A673 (cell line): ENCODE measurements at regions not wholly inside any gene's neighbourhood (a gene's known extent, or its start where the extent isn't known, plus 50 kb on each side); places are given as distances from the start of the nearest gene placed in this dataset.

Experiments
- EZH2 ChIP-seq: fragments of 200-600 bp; sonication (generic); IDR thresholded peaks from 2 replicates; pipeline ENCODE4 v1.6.1; 2017; ENCODE audit warnings: borderline replicate concordance, low read depth, mild to moderate bottlenecking, mixed read lengths, antibody characterized with exemption, low read length; ENCODE audit not compliant: poor library complexity, severe bottlenecking
- TF ChIP-seq, protein P1 (sequence below): fragments of 300-800, 200-600 bp; sonication (generic); conservative IDR thresholded peaks from 2 replicates; pipeline ENCODE4 v1.5.1; 2017; ENCODE audit warnings: low read depth, mild to moderate bottlenecking, antibody characterized with exemption, low read length, moderate library complexity, mixed read lengths

DNA sequence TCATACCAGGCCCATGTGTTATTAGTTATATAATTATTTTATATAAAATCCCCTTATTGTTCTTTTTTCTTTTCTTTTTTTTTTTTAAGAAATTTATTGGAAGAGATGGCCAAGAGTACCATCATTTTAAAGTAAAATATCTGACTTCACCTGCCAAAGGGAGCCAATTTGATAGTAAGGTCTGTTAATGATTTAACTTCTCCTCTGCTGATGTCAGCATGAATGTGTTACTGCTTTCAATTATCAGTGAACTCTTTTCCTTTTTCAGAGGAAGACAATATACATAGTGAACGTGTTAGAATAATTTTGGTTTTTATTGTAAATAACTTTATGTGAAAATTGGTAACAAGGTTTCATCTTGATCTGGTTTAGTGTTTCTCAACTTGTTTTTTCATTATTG, 409.6 kb downstream of the SH3GL2 start:
- TF ChIP-seq, protein P1, sequence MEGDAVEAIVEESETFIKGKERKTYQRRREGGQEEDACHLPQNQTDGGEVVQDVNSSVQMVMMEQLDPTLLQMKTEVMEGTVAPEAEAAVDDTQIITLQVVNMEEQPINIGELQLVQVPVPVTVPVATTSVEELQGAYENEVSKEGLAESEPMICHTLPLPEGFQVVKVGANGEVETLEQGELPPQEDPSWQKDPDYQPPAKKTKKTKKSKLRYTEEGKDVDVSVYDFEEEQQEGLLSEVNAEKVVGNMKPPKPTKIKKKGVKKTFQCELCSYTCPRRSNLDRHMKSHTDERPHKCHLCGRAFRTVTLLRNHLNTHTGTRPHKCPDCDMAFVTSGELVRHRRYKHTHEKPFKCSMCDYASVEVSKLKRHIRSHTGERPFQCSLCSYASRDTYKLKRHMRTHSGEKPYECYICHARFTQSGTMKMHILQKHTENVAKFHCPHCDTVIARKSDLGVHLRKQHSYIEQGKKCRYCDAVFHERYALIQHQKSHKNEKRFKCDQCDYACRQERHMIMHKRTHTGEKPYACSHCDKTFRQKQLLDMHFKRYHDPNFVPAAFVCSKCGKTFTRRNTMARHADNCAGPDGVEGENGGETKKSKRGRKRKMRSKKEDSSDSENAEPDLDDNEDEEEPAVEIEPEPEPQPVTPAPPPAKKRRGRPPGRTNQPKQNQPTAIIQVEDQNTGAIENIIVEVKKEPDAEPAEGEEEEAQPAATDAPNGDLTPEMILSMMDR: no peak
- TF ChIP-seq EZH2: no peak
